ENCODE measurements at regions not wholly inside any gene's neighbourhood (a gene's known extent, or its start where the extent isn't known, plus 50 kb on each side); places are given as distances from the start of the nearest gene placed in this dataset.

- TF ChIP-seq, protein P1, sequence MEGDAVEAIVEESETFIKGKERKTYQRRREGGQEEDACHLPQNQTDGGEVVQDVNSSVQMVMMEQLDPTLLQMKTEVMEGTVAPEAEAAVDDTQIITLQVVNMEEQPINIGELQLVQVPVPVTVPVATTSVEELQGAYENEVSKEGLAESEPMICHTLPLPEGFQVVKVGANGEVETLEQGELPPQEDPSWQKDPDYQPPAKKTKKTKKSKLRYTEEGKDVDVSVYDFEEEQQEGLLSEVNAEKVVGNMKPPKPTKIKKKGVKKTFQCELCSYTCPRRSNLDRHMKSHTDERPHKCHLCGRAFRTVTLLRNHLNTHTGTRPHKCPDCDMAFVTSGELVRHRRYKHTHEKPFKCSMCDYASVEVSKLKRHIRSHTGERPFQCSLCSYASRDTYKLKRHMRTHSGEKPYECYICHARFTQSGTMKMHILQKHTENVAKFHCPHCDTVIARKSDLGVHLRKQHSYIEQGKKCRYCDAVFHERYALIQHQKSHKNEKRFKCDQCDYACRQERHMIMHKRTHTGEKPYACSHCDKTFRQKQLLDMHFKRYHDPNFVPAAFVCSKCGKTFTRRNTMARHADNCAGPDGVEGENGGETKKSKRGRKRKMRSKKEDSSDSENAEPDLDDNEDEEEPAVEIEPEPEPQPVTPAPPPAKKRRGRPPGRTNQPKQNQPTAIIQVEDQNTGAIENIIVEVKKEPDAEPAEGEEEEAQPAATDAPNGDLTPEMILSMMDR (conservative IDR thresholded peaks at IDR 0.05 in 1 of 2, IDR thresholded peaks at IDR 0.05 in 1 of 2; ENCODE audit: extremely low read depth in 1 of 2, insufficient read depth in 1 of 2, low read depth in 1 of 2, low read length in 2 of 2), result no peak
- no peak for TF ChIP-seq EZH2 (IDR thresholded peaks at IDR 0.05; ENCODE audit: borderline replicate concordance, low read length)
These were observed 80.9 kb upstream of the TAB2 start for GRCh38 chr6:149236589-149236988.
